NCI-H1436 (cell line): ENCODE measurements at regions not wholly inside any gene's neighbourhood (a gene's known extent, or its start where the extent isn't known, plus 50 kb on each side); places are given as distances from the start of the nearest gene placed in this dataset.

Source experiments
- DNase-seq: peaks from one replicate; lab custom pipeline; 2025; lab: John Stamatoyannopoulos, UW

GRCh38 chr9:38227656-38228055 lies 158.6 kb upstream of the SHB start:
- no peak for DNase-seq

GRCh38 chr9:38227061-38227540 lies 158.1 kb upstream of the SHB start:
- peak; percentile 95 for DNase-seq

GRCh38 chr9:38226491-38226951 lies 157.5 kb upstream of the SHB start:
- DNase-seq, result no peak

GRCh38 chr9:38224941-38225340 lies 155.9 kb upstream of the SHB start:
- no peak for DNase-seq

GRCh38 chr9:38216572-38216971 lies 147.5 kb upstream of the SHB start:
- no peak for DNase-seq

GRCh38 chr9:38215465-38215864 lies 146.4 kb upstream of the SHB start:
- DNase-seq, result no peak

GRCh38 chr9:38214432-38214831 lies 145.4 kb upstream of the SHB start:
- DNase-seq, result no peak

GRCh38 chr9:38213631-38214299 lies 144.7 kb upstream of the SHB start:
- no peak for DNase-seq

GRCh38 chr9:38212016-38212415 lies 143.0 kb upstream of the SHB start:
- no peak for DNase-seq

- DNase-seq, result no peak
Observed at GRCh38 chr9:38211002-38211401, 142.0 kb upstream of the SHB start.

- no peak for DNase-seq
Observed at GRCh38 chr9:38208206-38208901, 139.3 kb upstream of the SHB start.

- DNase-seq, result no peak
Observed at GRCh38 chr9:38207247-38207778, 138.3 kb upstream of the SHB start.

- no peak for DNase-seq
Observed at GRCh38 chr9:38205279-38205678, 136.3 kb upstream of the SHB start.

GRCh38 chr9:38202336-38202938 lies 133.4 kb upstream of the SHB start:
- no peak for DNase-seq

GRCh38 chr9:38201844-38202243 lies 132.8 kb upstream of the SHB start:
- no peak for DNase-seq

GRCh38 chr9:38200431-38200830 lies 131.4 kb upstream of the SHB start:
- no peak for DNase-seq

- no peak for DNase-seq
Observed at GRCh38 chr9:38198140-38198539, 129.1 kb upstream of the SHB start.

- no peak for DNase-seq
Observed at GRCh38 chr9:38196714-38197113, 127.7 kb upstream of the SHB start.

GRCh38 chr9:38195737-38196161 lies 126.7 kb upstream of the SHB start:
- DNase-seq, result peak; percentile 29

GRCh38 chr9:38194870-38195269 lies 125.8 kb upstream of the SHB start:
- no peak for DNase-seq

GRCh38 chr9:38192731-38193265 lies 123.8 kb upstream of the SHB start:
- no peak for DNase-seq

GRCh38 chr9:38186404-38187115 lies 117.5 kb upstream of the SHB start:
- no peak for DNase-seq
